PFSK-1 (cell line): ENCODE measurements at regions not wholly inside any gene's neighbourhood (a gene's known extent, or its start where the extent isn't known, plus 50 kb on each side); places are given as distances from the start of the nearest gene placed in this dataset.

Experiments
- FOXP2 ChIP-seq: optimal IDR thresholded peaks from 2 replicates; pipeline ENCODE3; 2011; ENCODE audit warnings: borderline replicate concordance, control low read depth, inconsistent platforms; ENCODE audit not compliant: insufficient read depth; ENCODE audit errors: extremely low read length, extremely low read depth
- POLR2AphosphoS5 ChIP-seq: IDR thresholded peaks from 2 replicates; pipeline ENCODE4 v1.6.1; 2012; ENCODE audit warnings: low read depth, mild to moderate bottlenecking, control low read depth, low read length, moderate library complexity
- REST ChIP-seq, 2 experiments: IDR thresholded peaks; 2 replicates each; pipeline versions ENCODE4 v1.6.1 to v1.8.0; 2011 to 2012; ENCODE audit warnings: low read depth in 2 of 2, low read length in 2 of 2, control low read depth in 1 of 2, inconsistent platforms in 1 of 2, mild to moderate bottlenecking in 1 of 2, moderate library complexity in 1 of 2; ENCODE audit not compliant: insufficient read depth in 1 of 2
- SIN3A ChIP-seq: IDR thresholded peaks from 2 replicates; pipeline ENCODE4 v1.6.1; 2012; ENCODE audit warnings: mild to moderate bottlenecking, low read length, moderate library complexity, borderline replicate concordance; ENCODE audit not compliant: insufficient read depth
- TAF1 ChIP-seq: IDR thresholded peaks from 2 replicates; pipeline ENCODE4 v1.6.1; 2012; ENCODE audit warnings: low read length, control low read depth, borderline replicate concordance; ENCODE audit not compliant: insufficient read depth

GRCh38 chr10:9824631-9825071 lies 1193.0 kb upstream of the CELF2 start:
- TF ChIP-seq POLR2AphosphoS5 (no peak), TAF1 (no peak), REST (IDR thresholded peaks at IDR 0.05; ENCODE audit: insufficient read depth in 1 of 2, low read depth in 2 of 2, low read length in 2 of 2) (no peak), SIN3A (no peak), FOXP2 (no peak)
